NCI-H2107 (cell line): ENCODE measurements at regions not wholly inside any gene's neighbourhood (a gene's known extent, or its start where the extent isn't known, plus 50 kb on each side); places are given as distances from the start of the nearest gene placed in this dataset.
"Not testable (repeated sequence)": the region's sequence is repeated elsewhere in the genome, so short reads cannot be mapped to it uniquely, and the experiment has no call there.

Experiments
- DNase-seq: peaks from one replicate; lab custom pipeline; 2025; lab: John Stamatoyannopoulos, UW

- DNase-seq = no peak
These were observed 171.9 kb upstream of the NRP1 start for GRCh38 chr10:33506391-33506790.

DNA sequence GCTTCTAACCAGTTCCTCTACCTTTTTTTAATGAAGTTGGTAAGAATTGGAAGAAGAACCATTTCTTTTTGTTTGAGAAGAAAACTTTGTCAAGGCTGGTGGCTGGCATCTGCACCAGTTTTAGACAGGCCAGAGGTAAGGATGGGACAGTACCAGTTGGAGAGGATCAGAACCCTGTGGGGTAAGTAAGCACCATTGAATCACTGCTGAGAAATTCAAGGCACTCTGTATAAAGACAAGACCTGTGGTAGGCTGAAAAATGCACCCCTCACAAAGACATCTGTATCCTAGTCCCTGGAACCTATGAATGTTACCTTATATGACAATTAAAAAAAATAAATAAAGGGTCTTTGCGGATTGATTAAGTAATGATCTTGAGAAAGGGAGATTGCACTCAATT, 166.7 kb upstream of the NRP1 start:
- no peak for DNase-seq

DNA sequence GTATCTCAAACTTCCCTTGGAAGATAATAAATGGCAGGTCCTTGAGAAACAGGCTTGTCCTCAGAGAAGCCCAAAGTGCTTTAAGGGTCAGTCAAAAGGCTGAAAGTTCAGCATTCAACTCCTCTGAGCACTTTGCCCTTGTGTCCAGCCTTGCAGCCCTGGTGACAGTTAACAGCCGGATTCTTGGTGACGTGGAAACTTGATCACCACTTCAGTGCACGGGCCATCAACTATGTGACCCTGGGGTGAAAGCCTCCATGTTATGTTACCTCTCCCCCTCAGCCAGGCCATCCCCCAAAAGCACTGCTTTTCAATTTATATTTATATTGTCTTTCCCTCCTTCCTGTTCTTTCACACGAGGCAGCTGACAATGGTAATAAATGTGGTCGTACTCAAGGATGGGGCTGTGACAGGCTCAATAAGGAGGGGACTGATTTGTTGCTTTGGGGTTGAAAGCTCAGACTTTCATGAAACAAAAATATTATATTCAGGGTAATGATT, 164.0 kb upstream of the NRP1 start:
- no peak for DNase-seq

- DNase-seq = no peak
These were observed 162.9 kb upstream of the NRP1 start for GRCh38 chr10:33497338-33497737.

DNA sequence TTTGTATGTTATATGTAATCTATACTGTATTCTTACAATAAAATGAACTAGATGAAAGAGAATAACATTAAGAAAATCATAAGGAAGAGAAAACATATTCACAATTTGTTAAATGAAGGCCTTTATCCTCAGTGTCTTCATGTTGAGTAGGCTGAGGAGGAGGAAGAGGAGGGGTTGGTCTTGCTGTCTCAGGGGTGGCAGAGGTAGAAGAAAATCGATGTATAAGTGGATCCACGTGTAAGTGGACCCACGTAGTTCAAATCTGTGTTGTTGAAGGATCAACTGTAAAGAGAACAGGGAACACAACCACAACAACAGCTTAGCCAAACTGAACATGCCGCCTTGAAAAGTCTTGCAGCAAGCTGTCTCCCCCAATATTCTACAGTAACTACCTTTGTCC, 161.6 kb upstream of the NRP1 start:
- no peak for DNase-seq

DNA sequence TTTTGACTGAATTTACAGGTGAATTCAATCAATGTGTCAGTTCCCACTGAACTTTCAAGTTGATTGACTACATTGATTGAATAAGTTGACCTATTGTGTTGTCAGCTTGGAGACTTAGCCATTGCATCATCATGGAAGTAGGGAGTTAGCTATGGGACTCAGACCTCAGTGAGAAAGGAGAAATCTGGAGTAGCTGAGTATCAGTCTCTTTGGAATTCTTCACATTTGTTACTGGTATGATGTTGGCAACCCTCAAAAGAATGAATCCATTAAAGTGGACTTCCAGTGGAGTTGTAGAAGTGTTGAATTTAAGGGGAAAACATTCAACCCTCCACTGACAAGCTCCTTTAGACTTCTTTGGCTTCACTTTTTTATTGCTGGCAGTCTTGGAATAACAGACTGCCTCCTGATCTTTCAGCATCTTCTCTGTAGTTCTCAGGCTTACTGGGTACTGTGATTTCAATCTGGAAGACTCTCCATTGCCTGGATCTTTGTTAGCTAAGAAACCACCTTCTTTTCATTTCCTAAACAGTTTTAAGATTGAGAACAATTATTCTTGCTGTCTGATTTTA, 160.3 kb upstream of the NRP1 start:
- DNase-seq = no peak

DNA sequence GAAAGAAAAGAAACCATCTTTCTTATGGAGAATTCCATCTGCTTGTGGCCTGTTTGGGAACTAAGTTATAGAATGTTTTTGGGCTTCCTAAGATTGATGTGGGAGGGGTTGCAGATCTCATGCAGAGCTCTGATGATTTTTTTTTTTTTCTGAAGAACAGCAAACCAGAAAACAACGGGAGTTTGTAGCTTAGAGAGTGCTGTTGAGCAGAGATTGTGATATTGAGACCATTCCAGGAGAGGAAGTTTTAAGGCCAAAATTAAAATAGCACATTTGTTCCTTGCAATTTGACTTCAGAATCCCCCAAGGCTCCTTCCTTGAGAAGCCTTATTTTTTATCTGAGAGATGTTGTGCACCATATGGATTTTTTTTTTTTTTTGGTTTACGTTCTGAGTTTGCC, 159.5 kb upstream of the NRP1 start:
- no peak for DNase-seq

DNA sequence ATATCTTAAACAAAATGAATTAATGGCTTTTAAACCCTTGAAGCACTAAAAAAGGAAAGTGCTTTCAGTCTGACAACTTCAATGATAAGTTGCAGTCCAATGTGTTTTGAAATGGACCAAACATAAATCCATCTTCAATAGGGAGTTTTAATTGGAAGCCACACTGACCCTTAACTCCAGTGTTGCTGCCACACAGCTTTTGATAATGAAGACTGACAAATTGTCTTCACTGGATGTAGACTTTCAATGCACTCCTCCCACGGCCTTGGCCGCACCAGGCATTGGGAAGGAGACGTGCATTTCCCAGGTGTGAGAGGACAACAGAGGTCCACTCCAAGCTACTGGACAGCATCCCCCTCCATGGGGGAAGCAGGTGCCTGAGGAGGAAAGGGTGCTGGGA, 159.0 kb upstream of the NRP1 start:
- no peak for DNase-seq

DNA sequence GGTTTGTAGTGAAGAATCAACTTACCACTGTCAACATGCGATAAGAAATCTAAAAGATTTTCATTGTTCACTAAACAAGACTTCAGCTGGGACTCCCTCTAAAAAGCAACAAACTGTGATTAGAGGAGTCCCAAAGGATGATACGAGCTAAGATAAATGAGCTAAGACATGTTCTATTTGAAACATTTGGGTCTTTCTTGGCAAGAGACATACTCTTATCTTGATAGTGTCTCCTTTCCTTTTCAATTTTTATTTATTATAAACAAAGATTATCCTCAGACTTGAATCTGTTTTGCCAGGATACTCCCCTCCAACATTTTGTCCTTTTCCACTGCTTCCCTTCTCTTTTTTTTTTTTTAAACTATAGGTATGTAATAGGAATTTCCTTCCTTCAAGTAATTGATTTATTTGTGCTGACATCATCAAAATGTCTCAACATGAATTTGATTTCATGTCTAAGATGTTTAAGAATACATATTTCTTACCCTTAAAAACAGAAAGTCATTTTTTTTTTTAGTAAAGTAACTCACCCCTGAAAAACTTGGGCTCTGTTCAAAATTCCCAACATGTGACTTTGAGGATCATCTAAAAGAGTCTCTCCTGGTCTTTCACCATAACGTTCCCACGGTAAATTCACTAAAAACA, 158.4 kb upstream of the NRP1 start:
- no peak for DNase-seq

GRCh38 chr10:33489501-33490176, 155.2 kb upstream of the NRP1 start:
- DNase-seq = no peak

DNA sequence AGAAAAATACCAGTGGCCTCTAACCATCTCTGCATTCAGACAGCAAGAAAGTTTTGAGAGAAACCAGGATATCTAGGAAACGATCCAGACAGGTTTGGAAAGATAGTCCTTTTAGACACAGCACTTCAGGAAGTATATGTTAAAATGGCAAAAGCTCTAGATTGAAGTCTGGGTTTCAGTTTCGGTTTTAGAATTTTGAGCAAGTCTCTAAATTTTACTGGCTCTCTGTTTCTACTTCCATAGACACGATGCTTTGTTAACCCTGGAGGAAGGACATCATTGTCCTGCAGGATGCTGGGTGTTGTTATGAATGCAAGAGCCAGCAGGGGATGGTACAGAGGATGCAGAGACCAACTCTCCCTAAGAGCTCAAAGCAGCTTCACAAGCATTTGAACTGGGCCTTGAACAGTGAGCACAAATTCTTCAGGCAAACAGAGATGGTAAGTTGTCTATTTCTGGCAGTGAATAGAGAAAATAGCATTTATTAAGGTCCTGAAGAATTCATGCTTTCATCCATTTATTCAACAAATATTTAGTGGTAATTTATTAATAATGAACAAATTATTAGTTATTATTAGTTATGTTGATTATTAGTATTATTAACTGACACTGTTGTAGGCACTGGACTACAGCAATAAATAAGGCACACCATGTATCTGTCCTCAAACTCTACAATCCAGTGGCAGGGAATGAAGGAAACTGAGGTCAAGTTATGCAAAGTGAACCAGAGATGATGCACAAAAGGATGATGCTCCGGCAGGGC, 152.7 kb upstream of the NRP1 start:
- DNase-seq = no peak

- no peak for DNase-seq
These were observed 150.8 kb upstream of the NRP1 start for GRCh38 chr10:33485276-33485675.

DNA sequence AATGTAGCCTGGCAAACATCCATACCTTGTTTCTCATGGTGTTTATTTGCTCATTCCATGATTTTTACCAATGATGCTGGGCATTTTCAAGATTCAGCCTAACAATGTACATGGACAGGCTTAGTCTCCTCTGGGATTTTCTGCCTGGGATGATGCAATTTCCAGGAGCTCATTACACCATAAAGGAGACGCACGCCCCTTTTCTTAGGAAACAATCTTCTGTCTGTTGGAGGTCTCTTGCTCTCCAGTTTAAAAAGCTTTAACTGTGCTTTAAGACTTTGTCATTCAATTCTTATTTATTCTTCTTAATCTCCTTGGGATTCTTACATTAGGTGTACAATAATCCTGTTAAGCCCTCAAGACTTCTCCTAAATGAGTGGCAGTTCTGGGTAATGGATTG, 150.3 kb upstream of the NRP1 start:
- no peak for DNase-seq

GRCh38 chr10:33483816-33484190, 149.3 kb upstream of the NRP1 start:
- no peak for DNase-seq

DNA sequence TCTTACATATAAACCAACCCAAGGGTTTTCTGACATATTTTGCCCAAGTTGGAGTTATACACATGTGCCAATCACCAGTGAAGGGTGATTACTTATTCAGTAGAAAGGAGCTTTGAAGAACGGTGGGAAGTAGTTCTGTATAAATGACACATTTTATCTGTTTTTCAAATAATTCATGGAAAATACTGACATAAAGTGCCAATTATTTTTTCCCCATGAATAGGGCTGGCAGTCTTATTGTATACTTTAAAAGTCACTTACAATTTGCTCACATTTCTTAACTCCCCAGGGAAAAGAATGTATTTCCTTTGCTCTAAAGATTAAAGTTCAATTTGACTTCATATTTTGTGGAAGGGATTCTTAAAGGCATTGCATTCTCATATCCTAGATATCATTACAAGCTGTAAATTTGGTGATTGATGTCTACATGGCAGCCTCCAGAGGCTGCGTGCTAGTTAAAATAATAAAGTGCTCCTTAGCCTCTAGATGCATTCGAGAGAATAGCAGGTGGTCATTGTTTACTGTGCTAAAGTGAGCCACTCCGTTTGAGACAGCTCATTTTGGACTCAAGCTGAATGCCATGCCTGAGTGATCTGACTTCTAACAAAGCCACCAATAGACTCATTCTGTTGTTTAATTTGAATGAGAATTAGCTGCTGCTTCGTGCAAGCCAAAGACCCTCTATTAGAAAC, 148.8 kb upstream of the NRP1 start:
- DNase-seq = no peak

- no peak for DNase-seq
These were observed 148.0 kb upstream of the NRP1 start for GRCh38 chr10:33482486-33482885.

GRCh38 chr10:33481184-33481583, 146.7 kb upstream of the NRP1 start:
- DNase-seq = no peak

- DNase-seq = not testable (repeated sequence)
These were observed 145.9 kb upstream of the NRP1 start for GRCh38 chr10:33480417-33480816.

DNA sequence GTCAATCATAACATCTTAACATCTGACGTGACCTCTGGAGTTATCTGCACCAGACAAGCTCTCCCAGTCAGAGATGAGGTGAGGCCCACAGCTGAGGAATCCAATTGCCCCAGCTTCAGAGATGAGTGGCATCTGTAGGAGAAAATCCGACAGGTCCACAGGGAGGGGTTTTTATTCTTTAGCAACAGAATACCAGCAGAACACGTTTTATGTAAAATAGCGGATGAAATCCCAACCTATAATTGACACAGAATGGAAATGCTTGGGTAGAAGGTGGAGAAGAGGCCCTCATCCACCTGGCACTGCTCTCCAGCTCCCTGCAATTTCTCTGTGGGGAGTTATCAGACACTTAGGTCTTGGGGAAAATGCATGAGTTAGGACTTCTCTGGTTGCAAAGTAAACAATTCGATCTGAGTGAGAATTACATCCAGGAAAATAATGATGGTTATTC, 144.2 kb upstream of the NRP1 start:
- no peak for DNase-seq

DNA sequence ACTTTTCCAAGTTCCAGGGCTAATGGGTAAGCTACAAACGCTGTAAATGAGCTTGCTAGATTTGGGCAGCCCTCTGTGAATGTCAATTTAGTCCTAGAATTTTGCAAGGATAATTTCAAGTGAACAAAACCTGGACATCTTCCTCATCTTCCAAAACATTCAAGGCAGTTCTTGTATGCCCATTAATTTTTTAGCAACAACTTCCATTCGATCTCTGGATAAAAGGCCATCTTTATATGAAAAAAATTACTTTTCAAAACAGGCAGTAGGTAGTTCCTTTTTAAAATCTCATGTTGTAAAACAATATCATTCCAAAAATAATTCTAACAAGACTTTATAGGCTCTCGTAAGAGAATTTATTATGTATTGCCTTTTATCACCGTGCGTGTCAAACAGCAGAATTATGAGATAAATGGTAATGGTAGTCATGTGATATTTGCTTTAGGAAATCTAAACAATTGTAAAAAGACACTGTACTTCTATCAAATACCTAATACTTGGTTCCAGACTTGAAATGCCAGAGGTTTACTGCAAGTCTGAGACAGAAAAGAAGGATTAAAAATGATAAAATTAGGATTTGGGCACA, 143.7 kb upstream of the NRP1 start:
- no peak for DNase-seq

GRCh38 chr10:33477291-33478088, 143.0 kb upstream of the NRP1 start:
- no peak for DNase-seq
